Psoas muscle (tissue), 7 donors: ENCODE measurements at regions not wholly inside any gene's neighbourhood (a gene's known extent, or its start where the extent isn't known, plus 50 kb on each side); places are given as distances from the start of the nearest gene placed in this dataset.
"Not testable (repeated sequence)": the region's sequence is repeated elsewhere in the genome, so short reads cannot be mapped to it uniquely, and the experiment has no call there.

Experiments
- ATAC-seq, 4 donors: fragments of 200-7000 bp; cut with Tn5 transposase; one replicate each; pipeline ENCODE4 v1.9.1; 2020; ENCODE audit warnings: moderate library complexity in 3 of 4, mild to moderate bottlenecking in 2 of 4
- DNase-seq, 2 donors: peaks; one replicate each; pipeline ENCODE4 v3.0.0-alpha.2; 2020
- H3K27ac ChIP-seq: fragments of 200-600 bp; one replicate; pipeline ENCODE4 v1.8.0; 2022
- H3K27me3 ChIP-seq, 3 donors: fragments of 200-600 bp in 1 of 3; one replicate each; pipeline versions ENCODE4 v1.6.1 to v1.8.0; 2013 to 2022; ENCODE audit warnings: low read length in 2 of 3, mild to moderate bottlenecking in 2 of 3, moderate library complexity in 1 of 3; ENCODE audit not compliant: insufficient read depth in 3 of 3
- H3K36me3 ChIP-seq, 2 donors: fragments of 200-600 bp in 1 of 2; one replicate each; pipeline versions ENCODE4 v1.6.1 to v1.8.0; 2013 to 2022; ENCODE audit warnings: low read depth in 1 of 2, mild to moderate bottlenecking in 1 of 2, moderate library complexity in 1 of 2; ENCODE audit not compliant: insufficient read depth in 1 of 2
- H3K4me1 ChIP-seq: fragments of 200-600 bp; one replicate; pipeline ENCODE4 v1.8.0; 2022
- H3K4me3 ChIP-seq: fragments of 200-600 bp; one replicate; pipeline ENCODE4 v1.8.0; 2022; ENCODE audit warnings: mild to moderate bottlenecking
- H3K9me3 ChIP-seq: fragments of 200-600 bp; one replicate; pipeline ENCODE4 v1.8.0; 2022
- WGBS, 3 donors: extraction: QIAGEN DNeasy Blood & Tissue Kit; methylation state at CpG; one replicate each; pipeline versions ENCODE4 v1.1.6 to v1.1.7; 2013; 5-methylcytosine and 5-hydroxymethylcytosine counted together
- intact Hi-C, 2 donors: fragments of 100-400 bp; cut with DNase I; formaldehyde crosslinking; loops; one replicate each; pipeline versions ENCODE4 v1.11.0 to v1.14.2; 2022
- TF ChIP-seq, protein P1 (sequence below): fragments of 200-600 bp; IDR thresholded peaks from one replicate; pipeline ENCODE4 v1.8.0; 2022; ENCODE audit warnings: antibody characterized with exemption
- donor health status: healthy with polysubstance abuse.
- donor health status: DM: no; HTN: no; CAD: no; lungs with moderate emphysema.
- donor health status: Bipolar disorder and iron deficiency.
- donor health status: healthy.
- donor health status: DM: yes; HTN: yes; CAD: no.
- donor health status: DM: no; HTN: no; CAD: no.
- donor health status: DM: yes; HTN: yes; CAD: no.

DNA sequence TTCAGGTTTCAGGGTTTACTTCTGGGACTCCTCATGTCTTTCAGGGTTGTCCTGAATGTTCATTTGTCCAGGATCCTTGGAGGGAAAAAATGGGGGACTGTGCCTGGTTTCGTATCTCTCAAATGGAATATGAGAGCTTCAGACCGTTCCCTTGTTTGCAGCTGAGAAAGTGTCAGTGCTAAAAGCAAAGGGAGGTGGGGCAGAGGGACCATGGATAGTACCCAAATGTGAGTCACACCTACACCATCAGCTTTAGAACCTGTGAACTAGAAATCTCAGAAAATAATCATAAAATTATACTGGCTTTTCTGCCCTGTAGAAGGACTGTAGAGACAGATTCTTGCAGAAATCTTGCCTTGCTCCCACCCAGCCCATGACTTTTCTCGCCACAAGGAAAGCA, 84.3 kb upstream of the TAF11L2 start:
- TF ChIP-seq, protein P1, sequence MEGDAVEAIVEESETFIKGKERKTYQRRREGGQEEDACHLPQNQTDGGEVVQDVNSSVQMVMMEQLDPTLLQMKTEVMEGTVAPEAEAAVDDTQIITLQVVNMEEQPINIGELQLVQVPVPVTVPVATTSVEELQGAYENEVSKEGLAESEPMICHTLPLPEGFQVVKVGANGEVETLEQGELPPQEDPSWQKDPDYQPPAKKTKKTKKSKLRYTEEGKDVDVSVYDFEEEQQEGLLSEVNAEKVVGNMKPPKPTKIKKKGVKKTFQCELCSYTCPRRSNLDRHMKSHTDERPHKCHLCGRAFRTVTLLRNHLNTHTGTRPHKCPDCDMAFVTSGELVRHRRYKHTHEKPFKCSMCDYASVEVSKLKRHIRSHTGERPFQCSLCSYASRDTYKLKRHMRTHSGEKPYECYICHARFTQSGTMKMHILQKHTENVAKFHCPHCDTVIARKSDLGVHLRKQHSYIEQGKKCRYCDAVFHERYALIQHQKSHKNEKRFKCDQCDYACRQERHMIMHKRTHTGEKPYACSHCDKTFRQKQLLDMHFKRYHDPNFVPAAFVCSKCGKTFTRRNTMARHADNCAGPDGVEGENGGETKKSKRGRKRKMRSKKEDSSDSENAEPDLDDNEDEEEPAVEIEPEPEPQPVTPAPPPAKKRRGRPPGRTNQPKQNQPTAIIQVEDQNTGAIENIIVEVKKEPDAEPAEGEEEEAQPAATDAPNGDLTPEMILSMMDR = no peak
- H3K4me1 ChIP-seq = no peaks in the 10 kb centered on the region
- ATAC-seq = no peak
- DNase-seq = no peak
- no peaks in the 10 kb centered on the region for H3K9me3 ChIP-seq
- peaks cover 0 to 1% (median 0%) of the 10 kb centered on the region in 3 donors for H3K27me3 ChIP-seq
- H3K36me3 ChIP-seq = no peaks in the 10 kb centered on the region
- 61 to 71% (median 67%) methylated on average over 3 of the region's 3 CpGs for WGBS, 3 donors
- intact Hi-C loops = no loop called here
- no peak overlapping the region for H3K4me3 ChIP-seq
- no peak overlapping the region for H3K27ac ChIP-seq

DNA sequence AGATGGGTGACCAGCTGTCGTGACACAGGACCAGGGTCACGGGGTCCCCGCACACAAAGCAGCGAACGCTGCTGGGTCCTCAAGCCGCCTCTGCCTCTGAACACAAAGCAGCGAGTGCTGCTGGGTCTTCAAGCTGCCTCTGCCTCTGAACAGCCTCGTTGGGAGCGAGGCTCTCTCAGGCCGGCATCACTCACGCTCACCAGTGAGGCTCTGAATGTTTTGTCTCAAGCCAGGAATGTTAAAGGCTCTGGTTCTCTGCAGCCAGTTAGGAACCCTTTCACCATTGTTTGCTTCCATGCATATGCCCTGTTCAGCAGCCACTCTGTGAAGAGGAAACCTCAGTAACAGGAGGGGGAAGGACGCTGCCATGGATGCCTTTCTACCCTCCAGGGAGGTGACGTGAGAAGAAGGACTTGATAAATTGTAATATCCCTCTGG, 82.7 kb upstream of the TAF11L2 start:
- DNase-seq (no peak), ATAC-seq (no peak)
- H3K9me3 ChIP-seq = no peaks in the 10 kb centered on the region
- no peaks in the 10 kb centered on the region for H3K36me3 ChIP-seq
- intact Hi-C loops = no loop called here
- WGBS, 3 donors = 40 to 43% (median 41%) methylated on average over 13 of the region's 13 CpGs
- H3K4me3 ChIP-seq = no peak overlapping the region
- TF ChIP-seq, protein P1 = no peak
- H3K27ac ChIP-seq = no peak overlapping the region
- H3K4me1 ChIP-seq = no peaks in the 10 kb centered on the region
- H3K27me3 ChIP-seq = peaks cover 0 to 1% (median 0%) of the 10 kb centered on the region in 3 donors

DNA sequence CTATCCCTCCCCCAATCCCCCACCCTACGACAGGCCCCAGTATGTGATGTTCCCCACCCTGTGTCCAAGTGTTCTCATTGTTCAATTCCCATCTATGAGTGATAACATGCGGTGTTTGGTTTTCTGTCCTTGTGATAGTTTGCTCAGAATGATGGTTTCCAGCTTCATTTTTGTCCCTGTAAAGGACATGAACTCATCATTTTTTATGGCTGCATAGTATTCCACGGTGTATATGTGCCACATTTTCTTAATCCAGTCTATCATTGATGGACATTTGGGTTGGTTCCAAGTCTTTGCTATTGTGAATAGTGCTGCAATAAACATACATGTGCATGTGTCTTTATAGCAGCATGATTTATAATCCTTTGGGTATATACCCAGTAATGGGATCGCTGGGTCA, 81.7 kb upstream of the TAF11L2 start:
- intact Hi-C loops, H3K27ac ChIP-seq: not testable (repeated sequence)

DNA sequence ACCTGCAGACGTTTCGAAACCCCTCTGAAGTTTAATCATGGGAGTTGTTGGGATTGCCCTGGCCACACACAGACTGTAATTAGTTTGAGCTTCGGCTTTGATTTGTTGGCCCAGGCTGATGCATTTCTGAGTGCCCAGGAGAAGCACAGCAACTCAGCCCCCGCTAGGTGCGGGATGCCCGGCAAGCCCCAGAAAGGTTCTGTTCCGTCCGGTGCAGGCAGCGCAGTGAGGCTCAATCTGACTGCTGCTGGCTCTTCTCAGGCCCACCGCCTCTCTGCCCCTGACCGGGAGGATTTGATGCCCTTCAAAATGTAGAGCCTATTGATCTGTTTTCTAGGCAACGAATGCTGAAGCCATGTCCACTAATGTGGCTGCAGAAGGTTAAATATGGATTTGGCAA, 73.4 kb upstream of the TAF11L2 start:
- 80 to 81% (median 80%) methylated on average over 12 of the region's 12 CpGs for WGBS, 3 donors
- Histone ChIP-seq H3K36me3 (no peaks in the 10 kb centered on the region), H3K4me3 (no peak overlapping the region), H3K27ac (no peak overlapping the region), H3K27me3 (no peaks in the 10 kb centered on the region), H3K9me3 (no peaks in the 10 kb centered on the region), H3K4me1 (no peaks in the 10 kb centered on the region)
- no peak for DNase-seq
- intact Hi-C loops = no loop called here
- ATAC-seq = no peak
- TF ChIP-seq, protein P1 = no peak

More for the DNA sequence above, 81.7 kb upstream of the TAF11L2 start:
- DNase-seq, H3K4me1 ChIP-seq, H3K27me3 ChIP-seq, H3K9me3 ChIP-seq, ATAC-seq, H3K36me3 ChIP-seq, H3K4me3 ChIP-seq: not testable (repeated sequence)
- 73 to 91% (median 88%) methylated on average over 3 of the region's 4 CpGs for WGBS, 3 donors

GRCh38 chr5:17425385-17426070, 72.5 kb upstream of the TAF11L2 start:
- DNase-seq (no peak), ATAC-seq (no peak)
- no peaks in the 10 kb centered on the region for H3K9me3 ChIP-seq
- H3K27me3 ChIP-seq = no peaks in the 10 kb centered on the region
- 57 to 62% (median 59%) methylated on average over 8 of the region's 8 CpGs for WGBS, 3 donors
- TF ChIP-seq, protein P1 = no peak
- no peak overlapping the region for H3K4me3 ChIP-seq
- H3K36me3 ChIP-seq = no peaks in the 10 kb centered on the region
- H3K4me1 ChIP-seq = no peaks in the 10 kb centered on the region
- H3K27ac ChIP-seq = no peak overlapping the region
- intact Hi-C loops = no loop called here
